Neural crest cell (in vitro differentiated cells): ENCODE measurements at regions not wholly inside any gene's neighbourhood (a gene's known extent, or its start where the extent isn't known, plus 50 kb on each side); places are given as distances from the start of the nearest gene placed in this dataset.

ENCODE experiments used
- DNase-seq: peaks from one replicate; pipeline ENCODE4 v3.0.0; 2021; ENCODE audit warnings: low read depth, mixed read lengths, low spot score
- H3K27ac Mint-ChIP-seq: one replicate; pipeline ENCODE4 v1.8.0; 2021; ENCODE audit warnings: mild to moderate bottlenecking, mixed read lengths; ENCODE audit not compliant: unreplicated experiment
- H3K27me3 Mint-ChIP-seq: 2 replicates; pipeline ENCODE4 v1.8.0; 2021; ENCODE audit warnings: low read depth, mild to moderate bottlenecking, mixed read lengths
- H3K36me3 Mint-ChIP-seq: 2 replicates; pipeline ENCODE4 v1.8.0; 2021; ENCODE audit warnings: low read depth, mild to moderate bottlenecking, mixed read lengths
- H3K4me1 Mint-ChIP-seq: 2 replicates; pipeline ENCODE4 v1.8.0; 2021; ENCODE audit warnings: mixed read lengths
- H3K4me3 Mint-ChIP-seq: one replicate; pipeline ENCODE4 v1.8.0; 2021; ENCODE audit warnings: mild to moderate bottlenecking, mixed read lengths
- H3K9me3 Mint-ChIP-seq: 2 replicates; pipeline ENCODE4 v1.8.0; 2021; ENCODE audit warnings: mixed read lengths
- TF ChIP-seq, protein P1 (sequence below): fragments of 200-600 bp; sonication (generic); conservative IDR thresholded peaks from 2 replicates; pipeline ENCODE4 v1.5.0; 2021; ENCODE audit warnings: antibody characterized with exemption, mild to moderate bottlenecking

DNA sequence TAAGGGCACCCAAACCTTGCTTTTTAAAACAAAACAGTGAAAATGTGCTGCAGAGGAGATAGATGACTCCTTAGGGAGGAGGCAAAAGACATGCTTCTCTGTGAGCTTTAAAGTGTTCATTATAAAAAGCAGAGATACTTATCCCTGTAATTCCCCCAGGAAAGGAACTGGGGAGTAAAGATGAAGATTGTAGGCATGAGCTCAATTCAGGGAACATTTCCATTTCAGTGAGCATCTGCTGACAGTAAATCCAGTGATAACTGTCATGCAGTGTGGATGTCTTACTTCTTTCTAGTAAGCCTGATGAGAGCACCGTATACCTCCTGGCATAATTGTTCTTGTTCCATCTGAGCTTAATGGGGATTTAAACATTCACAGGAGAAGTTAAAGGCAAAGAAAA is 1296.5 kb downstream of the MRPL39 start:
- DNase-seq: no peak
- H3K4me3 Mint-ChIP-seq: no peak overlapping the region
- H3K9me3 Mint-ChIP-seq: peaks cover 24% of the 10 kb centered on the region
- H3K27ac Mint-ChIP-seq: no peak overlapping the region
- peaks cover 6% of the 10 kb centered on the region for H3K36me3 Mint-ChIP-seq
- TF ChIP-seq, protein P1, sequence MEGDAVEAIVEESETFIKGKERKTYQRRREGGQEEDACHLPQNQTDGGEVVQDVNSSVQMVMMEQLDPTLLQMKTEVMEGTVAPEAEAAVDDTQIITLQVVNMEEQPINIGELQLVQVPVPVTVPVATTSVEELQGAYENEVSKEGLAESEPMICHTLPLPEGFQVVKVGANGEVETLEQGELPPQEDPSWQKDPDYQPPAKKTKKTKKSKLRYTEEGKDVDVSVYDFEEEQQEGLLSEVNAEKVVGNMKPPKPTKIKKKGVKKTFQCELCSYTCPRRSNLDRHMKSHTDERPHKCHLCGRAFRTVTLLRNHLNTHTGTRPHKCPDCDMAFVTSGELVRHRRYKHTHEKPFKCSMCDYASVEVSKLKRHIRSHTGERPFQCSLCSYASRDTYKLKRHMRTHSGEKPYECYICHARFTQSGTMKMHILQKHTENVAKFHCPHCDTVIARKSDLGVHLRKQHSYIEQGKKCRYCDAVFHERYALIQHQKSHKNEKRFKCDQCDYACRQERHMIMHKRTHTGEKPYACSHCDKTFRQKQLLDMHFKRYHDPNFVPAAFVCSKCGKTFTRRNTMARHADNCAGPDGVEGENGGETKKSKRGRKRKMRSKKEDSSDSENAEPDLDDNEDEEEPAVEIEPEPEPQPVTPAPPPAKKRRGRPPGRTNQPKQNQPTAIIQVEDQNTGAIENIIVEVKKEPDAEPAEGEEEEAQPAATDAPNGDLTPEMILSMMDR: no peak
- no peaks in the 10 kb centered on the region for H3K4me1 Mint-ChIP-seq
- H3K27me3 Mint-ChIP-seq: no peaks in the 10 kb centered on the region

DNA sequence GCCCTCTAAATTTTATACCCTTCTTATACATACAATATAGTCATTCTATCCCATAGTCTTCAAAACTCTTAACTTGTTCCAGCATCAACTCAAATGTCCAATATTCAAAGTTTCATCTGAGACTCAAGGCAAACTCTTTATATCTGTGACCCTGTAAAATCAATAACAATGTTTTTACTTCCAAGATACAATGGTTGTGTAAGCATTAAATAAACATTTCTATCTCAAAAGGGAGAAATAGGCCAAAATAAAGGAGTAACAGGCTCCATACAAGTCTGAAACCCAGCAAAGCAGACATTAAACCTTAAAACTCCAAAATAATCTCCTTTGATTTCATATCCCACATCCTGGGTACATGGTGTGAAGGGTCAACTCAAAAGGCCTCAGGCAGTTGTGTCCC is 1299.1 kb downstream of the MRPL39 start:
- no peaks in the 10 kb centered on the region for H3K4me1 Mint-ChIP-seq
- peaks cover 21% of the 10 kb centered on the region for H3K9me3 Mint-ChIP-seq
- no peaks in the 10 kb centered on the region for H3K27me3 Mint-ChIP-seq
- H3K4me3 Mint-ChIP-seq: no peak overlapping the region
- no peak for DNase-seq
- TF ChIP-seq, protein P1: no peak
- peaks cover 6% of the 10 kb centered on the region for H3K36me3 Mint-ChIP-seq
- no peak overlapping the region for H3K27ac Mint-ChIP-seq

DNA sequence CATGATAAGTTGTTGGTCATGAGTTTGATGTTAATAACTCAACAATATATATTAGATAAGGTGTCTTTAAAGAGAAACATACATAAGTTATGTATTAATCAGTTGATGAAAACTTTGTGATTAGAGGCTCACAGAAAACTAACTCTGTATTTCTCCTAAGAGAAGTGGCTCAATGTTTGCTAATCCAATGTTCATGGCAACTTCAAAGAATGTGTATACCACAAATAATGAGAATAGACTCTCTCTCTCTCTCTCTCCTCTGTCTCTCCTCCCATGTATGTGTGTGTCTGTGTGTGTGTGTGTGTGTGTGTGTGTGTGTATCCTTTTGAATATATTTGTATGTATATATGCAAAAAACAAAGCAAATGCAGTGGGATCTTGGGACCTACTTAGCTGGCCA is 1304.9 kb downstream of the MRPL39 start:
- peaks cover 2% of the 10 kb centered on the region for H3K36me3 Mint-ChIP-seq
- no peak for DNase-seq
- peaks cover 2% of the 10 kb centered on the region for H3K9me3 Mint-ChIP-seq
- TF ChIP-seq, protein P1: no peak
- H3K4me1 Mint-ChIP-seq: no peaks in the 10 kb centered on the region
- H3K27ac Mint-ChIP-seq: no peak overlapping the region
- no peak overlapping the region for H3K4me3 Mint-ChIP-seq
- no peaks in the 10 kb centered on the region for H3K27me3 Mint-ChIP-seq

DNA sequence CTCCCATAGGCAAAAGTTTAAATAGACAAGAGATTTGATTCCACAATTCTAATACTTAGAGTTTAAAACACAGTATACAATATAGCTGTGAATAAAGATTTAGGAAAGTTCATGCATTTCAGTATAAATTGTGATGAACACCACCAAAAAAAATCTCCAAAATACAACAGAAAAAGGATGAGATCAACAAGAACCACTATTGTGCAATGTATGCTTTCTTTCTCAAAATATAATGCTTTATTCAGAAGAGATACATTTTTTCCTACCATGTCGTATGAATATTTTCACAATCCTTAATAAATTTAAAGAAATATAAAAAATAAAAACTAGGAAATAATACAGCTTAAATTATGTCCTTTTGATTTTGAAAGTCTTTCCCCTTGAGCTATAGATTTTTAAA is 1309.2 kb downstream of the MRPL39 start:
- H3K4me1 Mint-ChIP-seq: no peaks in the 10 kb centered on the region
- no peak for DNase-seq
- H3K27ac Mint-ChIP-seq: no peak overlapping the region
- no peaks in the 10 kb centered on the region for H3K27me3 Mint-ChIP-seq
- peaks cover 3% of the 10 kb centered on the region for H3K9me3 Mint-ChIP-seq
- H3K4me3 Mint-ChIP-seq: no peak overlapping the region
- no peaks in the 10 kb centered on the region for H3K36me3 Mint-ChIP-seq
- TF ChIP-seq, protein P1: no peak

DNA sequence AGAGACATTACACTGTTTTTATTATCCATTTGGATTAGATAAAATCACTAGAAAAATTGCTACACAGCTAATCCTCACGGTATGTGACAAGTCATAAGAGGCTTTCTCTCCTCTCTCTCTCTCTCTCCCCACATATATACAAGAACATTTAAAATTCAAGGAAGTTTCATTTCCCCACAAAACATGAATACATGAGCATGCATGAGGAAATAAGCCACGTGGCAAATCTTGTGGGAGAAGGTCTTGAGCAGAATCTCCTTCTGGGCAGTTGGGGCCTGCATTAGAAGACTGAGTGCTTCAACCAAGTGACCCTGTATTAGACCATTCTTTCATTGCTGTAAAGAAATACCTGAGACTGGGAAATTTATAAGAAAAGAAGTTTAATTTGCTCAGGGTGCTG is 1313.1 kb downstream of the MRPL39 start:
- H3K4me1 Mint-ChIP-seq: no peaks in the 10 kb centered on the region
- no peaks in the 10 kb centered on the region for H3K36me3 Mint-ChIP-seq
- no peak for DNase-seq
- TF ChIP-seq, protein P1: no peak
- no peak overlapping the region for H3K4me3 Mint-ChIP-seq
- H3K9me3 Mint-ChIP-seq: peaks cover 3% of the 10 kb centered on the region
- H3K27ac Mint-ChIP-seq: no peak overlapping the region
- no peaks in the 10 kb centered on the region for H3K27me3 Mint-ChIP-seq
